ENCODE measurements at regions not wholly inside any gene's neighbourhood (a gene's known extent, or its start where the extent isn't known, plus 50 kb on each side); places are given as distances from the start of the nearest gene placed in this dataset.
"Not testable (repeated sequence)": the region's sequence is repeated elsewhere in the genome, so short reads cannot be mapped to it uniquely, and the experiment has no call there.

GRCh38 chr5:163888366-163888765 is 382.9 kb downstream of the MAT2B start:
- no peak for DNase-seq

- no peak for DNase-seq
Observed at GRCh38 chr5:163889369-163889768, 383.9 kb downstream of the MAT2B start.

- no peak for DNase-seq
Observed at GRCh38 chr5:163890261-163890660, 384.8 kb downstream of the MAT2B start.

GRCh38 chr5:163893281-163893680 is 387.9 kb downstream of the MAT2B start:
- DNase-seq, result no peak

GRCh38 chr5:163894645-163895044 is 389.2 kb downstream of the MAT2B start:
- DNase-seq, result no peak

- DNase-seq, result no peak
Observed at GRCh38 chr5:163898873-163899272, 393.5 kb downstream of the MAT2B start.

DNA sequence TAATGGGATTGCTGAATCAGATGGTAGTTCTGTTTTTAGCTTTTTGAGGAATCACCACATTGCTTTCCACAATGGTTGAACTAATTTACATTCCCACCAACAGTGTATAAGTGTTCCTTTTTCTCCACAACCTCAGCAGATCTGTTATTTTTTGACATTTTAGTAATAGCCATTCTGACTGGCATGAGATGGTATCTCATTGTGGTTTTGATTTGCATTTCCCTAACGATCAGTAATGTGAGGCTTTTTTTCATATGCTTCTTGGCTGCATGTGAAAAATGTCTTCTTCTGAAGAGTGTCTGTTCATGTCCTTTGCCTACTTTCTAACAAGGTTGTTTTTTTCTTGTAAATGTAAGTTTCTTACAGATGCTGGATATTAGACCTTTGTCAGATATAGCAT is 402.4 kb downstream of the MAT2B start:
- DNase-seq, result not testable (repeated sequence)

GRCh38 chr5:163908253-163908652 is 402.8 kb downstream of the MAT2B start:
- DNase-seq, result no peak

DNA sequence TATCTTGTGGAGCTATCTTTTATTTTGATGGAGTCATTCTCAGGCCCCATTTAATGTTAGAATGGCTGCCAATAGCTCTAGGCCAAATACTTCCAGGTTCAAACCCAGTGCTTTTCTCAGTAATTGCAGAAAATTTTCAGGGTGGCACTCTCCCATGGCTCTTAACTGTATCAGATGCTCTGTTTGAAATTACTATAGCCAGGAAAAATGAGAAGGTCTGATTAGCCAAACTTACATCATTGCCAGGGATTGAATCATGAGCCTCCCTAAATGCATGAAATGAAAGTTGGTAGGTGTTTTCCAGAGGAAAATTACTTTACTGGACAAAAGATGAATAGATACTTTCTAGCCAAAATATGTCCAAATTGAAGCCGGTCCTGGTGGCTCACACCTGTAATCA is 404.8 kb downstream of the MAT2B start:
- DNase-seq, result no peak

DNA sequence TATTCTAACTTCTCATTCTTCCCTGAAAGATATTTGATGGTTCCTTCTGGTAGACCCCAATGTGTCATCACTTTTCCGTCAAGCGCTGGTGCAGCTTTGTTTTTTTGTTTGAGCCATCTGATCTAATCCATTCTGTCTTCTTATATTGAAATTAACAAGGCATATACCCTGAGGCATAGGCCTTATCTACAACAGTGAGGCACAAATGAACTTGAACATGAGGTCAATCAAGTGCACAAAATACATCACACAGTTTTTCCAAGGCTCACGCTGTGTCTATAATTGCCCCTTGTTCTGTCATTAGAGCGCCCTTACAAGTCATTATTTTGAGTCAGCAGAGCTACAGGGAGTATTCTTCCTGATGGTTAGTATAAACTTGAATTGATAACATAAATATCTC is 406.6 kb downstream of the MAT2B start:
- no peak for DNase-seq

DNA sequence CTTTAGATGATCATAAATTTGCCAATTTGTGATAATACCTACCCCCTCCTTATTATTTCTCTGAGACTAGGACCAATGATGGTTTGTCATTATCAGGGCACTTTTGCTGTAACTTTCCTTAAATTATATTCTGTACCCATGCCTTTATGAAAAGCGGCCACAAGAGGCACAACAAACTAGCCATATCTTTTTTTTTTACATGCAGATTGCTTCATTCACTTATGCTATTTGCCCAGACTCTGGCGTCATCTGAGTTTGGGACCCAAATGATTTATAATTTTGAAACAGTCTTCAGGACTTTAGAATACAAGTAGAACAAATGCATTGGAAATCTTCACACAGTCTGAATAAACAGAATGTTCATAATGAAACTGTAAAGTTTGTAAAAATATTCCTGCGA is 408.1 kb downstream of the MAT2B start:
- DNase-seq, result no peak

DNA sequence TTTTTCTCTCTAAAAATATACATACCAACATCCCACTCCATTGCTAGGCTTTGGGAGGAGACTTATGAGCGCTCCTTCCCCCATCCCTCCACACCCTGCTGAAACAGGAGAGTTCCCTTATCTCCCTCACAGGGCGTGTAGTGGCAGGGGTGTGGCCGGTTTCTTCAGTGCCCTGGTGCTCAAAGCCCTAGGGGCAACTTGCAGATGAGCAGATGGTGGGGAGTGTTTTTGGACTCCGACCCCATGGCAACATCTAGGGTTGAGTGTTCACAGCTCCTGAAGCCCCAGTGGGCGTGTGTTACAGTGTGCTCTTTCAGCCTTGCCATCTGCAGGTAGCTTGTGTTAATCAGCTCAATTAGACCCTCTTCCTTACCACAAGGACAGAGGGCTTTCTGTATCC is 409.5 kb downstream of the MAT2B start:
- DNase-seq, result no peak

DNA sequence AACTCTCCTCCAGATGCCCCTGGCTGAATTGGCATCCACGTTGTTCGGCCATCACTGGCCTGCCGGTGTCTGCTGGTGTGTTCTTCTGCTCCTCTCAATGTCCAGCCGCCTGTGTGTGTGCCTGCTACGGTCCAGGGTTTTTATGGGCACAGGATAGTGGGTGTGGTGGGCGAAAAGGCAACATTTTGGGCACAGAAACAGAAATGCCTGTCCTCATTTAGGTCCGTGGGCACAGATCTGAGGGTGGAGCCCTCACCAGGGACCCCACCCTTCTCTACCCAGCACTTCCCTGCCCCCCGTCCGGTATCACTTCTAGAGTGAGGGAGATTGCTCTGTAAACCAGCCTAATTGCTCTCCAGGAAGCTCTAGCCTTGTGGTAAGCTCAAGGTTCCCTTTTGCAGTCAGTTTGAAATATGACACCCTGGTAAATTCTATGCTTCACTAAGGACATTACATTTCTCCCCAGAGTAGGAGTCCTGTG is 410.1 kb downstream of the MAT2B start:
- DNase-seq, result no peak

GRCh38 chr5:163916376-163916775 is 411.0 kb downstream of the MAT2B start:
- DNase-seq, result no peak

DNA sequence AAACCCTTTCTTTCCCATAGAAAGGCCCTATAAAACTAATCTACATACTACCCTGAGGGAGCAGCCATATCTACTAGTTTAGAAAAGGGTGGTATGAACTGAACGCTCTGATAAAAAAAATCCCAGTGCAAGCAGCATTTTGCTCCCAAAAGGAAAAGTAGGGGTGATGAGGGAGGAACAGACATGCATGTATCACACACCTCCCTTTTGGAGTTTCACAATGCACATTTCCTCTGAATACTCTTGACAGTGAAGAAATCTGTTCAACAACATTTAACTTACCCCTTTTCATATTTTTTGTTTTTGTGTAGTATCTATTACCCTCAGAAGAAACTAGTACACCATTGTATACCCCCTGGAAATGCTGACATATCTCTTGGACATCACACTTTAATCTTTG is 411.4 kb downstream of the MAT2B start:
- DNase-seq, result no peak

- no peak for DNase-seq
Observed at GRCh38 chr5:163917747-163918146, 412.3 kb downstream of the MAT2B start.

DNA sequence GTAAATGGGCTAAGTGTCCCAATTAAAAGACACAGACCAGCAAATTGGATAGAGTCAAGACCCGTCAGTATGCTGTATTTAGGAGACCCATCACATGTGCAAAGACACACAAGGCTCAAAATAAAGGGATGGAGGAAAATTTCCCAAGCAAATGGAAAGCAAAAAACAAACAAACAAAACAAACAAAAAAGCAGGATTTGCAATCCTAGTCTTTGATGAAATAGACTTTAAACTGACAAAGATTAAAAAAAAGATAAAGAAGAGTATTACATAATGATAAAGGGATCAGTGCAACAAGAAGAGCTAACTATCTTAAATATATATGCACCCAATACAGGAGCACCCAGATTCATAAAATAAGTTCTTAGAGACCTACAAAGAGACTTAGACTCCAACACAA is 429.6 kb downstream of the MAT2B start:
- not testable (repeated sequence) for DNase-seq

DNA sequence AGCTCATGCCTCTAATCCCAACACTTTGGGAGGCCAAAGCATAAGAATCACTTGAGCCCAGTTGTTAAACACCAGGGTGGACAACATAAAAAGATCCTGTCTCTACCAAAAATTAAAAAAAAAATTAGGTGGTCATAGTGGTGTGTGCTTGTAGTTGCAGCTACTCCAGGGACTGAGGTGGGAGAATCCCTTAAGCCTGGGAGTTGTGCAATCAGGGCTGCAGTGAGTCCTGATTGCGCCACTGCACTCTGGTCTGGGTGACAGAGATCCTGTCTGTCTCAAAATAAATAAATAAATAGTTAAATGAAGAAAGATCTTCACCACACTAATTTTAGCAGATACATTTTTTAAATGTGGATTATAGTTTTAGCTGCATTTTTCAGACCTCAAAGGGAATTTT is 433.2 kb downstream of the MAT2B start:
- no peak for DNase-seq

- DNase-seq, result no peak
Observed at GRCh38 chr5:163941079-163941478, 435.7 kb downstream of the MAT2B start.

- no peak for DNase-seq
Observed at GRCh38 chr5:163943546-163943945, 438.1 kb downstream of the MAT2B start.

DNA sequence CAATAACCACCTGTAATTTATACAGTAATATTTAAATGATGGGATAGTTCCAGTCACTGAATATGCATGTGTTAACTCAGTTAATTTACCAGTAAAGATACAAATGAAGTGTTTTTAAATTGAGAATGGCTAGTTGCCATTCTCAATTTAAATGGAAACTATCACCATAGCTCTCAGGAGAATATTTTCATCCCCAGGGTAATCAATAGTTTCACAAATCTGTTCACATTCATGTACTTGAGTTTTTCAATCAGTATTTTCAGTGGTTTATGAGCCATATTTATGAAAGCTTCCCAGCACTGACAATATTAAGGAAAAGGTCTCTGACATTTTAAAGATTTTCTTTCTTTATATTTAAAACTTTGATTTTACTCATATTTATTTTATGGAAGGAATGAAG is 439.3 kb downstream of the MAT2B start:
- DNase-seq, result no peak

DNA sequence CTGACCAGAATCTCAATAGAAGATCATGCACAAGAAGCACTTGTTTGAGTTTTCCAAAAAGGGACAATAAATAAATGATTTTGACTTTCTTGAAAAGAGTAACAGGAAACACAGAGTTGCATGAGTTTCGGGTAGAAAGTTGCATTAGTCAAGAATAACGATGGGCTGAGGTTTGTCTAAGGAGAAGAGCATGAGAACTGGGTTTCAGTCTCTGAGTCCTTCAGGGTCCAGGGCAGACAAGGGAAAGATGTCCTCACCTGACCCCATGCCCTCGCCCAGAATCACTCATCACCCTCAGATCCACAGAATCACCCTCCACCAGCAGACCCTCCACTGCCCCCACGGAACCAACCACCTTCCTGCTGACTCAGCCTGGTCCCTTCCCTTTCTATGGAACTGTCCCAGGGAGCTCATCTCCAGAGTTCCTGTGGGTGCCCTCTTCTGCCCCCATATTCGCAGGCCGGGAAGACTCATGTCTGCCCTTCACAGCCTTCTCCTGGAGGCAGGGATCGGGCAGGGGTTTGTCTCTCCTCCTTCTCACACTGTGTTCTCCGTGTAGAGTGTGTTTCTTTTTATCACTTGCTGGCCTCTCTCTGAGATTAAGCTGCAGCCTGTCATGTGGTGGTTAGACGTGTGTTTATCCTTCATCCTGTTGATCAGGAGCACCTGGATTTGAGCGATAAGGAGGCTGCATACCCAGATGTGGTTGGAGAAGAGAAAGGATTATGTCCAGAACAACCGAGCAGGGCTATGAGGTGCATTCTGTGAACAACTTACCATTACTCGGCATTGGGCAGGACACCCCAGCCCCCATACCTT is 442.6 kb downstream of the MAT2B start:
- no peak for DNase-seq

GRCh38 chr5:163950248-163950647 is 444.8 kb downstream of the MAT2B start:
- DNase-seq, result no peak

DNA sequence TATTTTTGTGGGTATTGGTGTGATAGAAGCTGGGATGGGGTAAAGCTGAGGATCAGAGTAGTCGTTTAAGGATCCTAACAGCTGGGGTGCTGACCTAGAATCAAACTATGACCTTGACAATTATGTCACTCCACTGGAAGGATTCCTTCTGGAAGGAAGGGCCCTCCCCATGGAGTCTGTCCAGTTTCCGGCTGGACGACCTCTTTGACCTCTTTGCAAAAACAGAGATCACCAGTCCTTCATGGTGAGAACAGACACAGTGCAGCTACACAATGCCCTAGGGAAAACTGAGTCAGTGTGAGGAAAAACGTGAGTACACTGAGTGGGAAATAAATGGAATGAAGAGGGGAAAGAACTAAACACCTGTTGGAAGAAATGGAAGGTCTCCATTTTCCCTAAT is 445.6 kb downstream of the MAT2B start:
- no peak for DNase-seq

DNA sequence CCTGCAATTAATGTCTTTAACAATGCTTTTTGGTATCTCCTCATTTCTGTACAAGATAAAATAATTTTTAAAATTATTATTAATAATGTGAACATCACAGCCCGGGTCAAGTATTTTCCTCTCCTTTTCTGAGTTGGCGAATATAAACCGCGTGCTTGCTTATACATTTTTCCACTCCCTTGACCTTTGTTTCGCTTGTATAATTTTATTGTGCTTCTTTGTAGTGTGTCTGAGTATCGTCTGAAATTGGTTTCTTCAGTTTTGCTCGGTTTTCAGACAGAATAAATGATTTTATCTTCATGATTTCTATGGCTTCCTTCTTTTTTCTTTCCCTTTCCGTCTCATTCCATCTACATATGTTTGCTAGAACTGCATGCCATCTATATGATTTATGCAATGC is 448.5 kb downstream of the MAT2B start:
- DNase-seq, result no peak
